ENCODE measurements at regions not wholly inside any gene's neighbourhood (a gene's known extent, or its start where the extent isn't known, plus 50 kb on each side); places are given as distances from the start of the nearest gene placed in this dataset.

DNA sequence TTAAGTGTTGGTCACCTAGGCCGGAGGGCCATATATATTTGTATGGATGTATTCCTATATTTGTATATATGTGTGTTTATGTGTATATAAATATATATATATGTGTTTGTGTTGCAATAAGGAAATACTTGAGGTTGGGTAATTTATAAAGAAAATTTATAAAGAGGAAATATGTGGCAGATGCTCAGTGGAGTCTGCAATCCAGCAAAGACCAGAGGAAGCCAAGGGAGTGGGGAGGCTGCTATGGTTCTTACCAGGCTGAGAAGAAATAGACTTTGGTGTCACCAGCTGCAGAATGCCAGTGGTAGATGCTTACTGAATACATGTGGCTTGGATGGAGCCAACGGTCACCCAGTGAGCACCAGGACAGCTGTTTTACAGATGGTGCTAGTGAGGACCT lies 97.4 kb upstream of the ELOVL5 start:
- no peak overlapping the region for H3K4me3 ChIP-seq
- no peaks in the 10 kb centered on the region for H3K27me3 ChIP-seq
- H3K9me3 ChIP-seq, result no peaks in the 10 kb centered on the region
- DNase-seq, result no peak
- H3K36me3 ChIP-seq, result no peaks in the 10 kb centered on the region

DNA sequence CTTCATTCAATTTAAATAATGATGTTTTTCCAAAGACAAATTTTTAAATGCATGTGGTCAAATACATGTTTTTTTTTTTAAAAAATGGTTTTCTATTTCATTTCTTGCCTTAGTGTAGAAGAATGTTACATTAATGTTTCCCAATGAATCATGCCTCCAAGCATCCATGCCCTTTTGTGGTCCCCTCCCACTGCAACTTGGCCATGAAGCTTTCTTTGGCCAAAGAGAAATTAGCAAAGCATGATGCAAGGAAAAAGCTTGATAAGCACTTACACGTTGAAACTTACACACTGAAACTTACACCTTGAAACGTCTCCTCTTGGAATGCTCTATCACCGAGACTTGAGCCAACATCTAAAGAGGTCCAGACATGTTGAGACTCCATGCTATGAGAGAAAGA lies 93.0 kb upstream of the ELOVL5 start:
- H3K36me3 ChIP-seq, result no peaks in the 10 kb centered on the region
- no peak for DNase-seq
- no peaks in the 10 kb centered on the region for H3K27me3 ChIP-seq
- no peaks in the 10 kb centered on the region for H3K9me3 ChIP-seq
- no peak overlapping the region for H3K4me3 ChIP-seq

DNA sequence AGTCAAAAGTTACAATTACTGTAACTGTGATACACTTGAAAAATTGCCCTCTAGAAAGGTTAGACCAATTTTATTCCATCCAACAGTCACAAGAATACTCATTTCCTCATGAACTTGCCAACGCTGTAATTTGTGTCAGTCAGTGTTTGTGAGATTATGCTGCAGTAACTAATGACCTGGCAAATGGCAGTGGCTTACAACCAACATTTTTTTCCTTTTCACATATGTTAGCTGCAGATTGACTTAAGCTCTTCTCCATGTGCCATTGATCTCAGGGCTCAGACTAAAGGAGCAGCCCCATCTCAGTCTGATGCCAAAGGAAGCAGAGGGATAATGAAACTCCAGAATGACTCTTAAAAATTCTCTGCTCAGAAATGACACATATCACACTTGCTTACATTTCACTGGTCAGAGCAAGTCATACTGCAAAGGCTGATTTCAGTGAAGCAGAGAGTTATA lies 92.3 kb upstream of the ELOVL5 start:
- Histone ChIP-seq H3K9me3 (no peaks in the 10 kb centered on the region), H3K27me3 (no peaks in the 10 kb centered on the region), H3K4me3 (no peak overlapping the region), H3K36me3 (no peaks in the 10 kb centered on the region)
- peak; percentile 23 for DNase-seq

DNA sequence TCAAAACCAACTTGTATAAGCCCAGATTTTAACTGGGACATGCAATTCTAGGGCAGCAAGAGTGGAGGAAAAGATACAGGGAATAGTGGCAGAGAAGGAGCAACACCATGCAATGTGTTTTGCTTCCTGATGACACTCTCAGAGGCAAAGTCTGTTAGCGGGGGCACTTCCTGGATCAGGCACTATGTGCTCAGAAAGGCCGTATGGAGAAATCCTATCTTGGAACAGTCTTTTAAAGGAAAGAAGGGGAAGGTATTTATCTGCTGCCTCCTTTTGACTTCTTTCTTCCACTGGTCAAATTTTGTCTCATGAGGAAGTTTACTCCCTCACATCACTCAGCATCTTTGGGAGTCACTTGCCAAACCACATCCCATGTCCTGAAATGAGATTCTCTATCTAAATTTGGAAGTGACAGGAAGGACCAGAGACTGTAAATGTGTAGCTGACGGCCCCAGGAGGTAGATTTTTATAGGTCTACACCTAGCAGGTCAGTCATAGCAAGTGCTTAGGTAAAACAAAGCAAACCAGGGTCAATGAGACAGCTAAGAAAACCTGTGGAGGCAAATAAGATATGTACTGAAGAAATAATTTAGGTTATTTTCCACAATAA lies 91.7 kb upstream of the ELOVL5 start:
- DNase-seq, result no peak
- no peaks in the 10 kb centered on the region for H3K27me3 ChIP-seq
- no peak overlapping the region for H3K4me3 ChIP-seq
- H3K36me3 ChIP-seq, result no peaks in the 10 kb centered on the region
- H3K9me3 ChIP-seq, result no peaks in the 10 kb centered on the region

DNA sequence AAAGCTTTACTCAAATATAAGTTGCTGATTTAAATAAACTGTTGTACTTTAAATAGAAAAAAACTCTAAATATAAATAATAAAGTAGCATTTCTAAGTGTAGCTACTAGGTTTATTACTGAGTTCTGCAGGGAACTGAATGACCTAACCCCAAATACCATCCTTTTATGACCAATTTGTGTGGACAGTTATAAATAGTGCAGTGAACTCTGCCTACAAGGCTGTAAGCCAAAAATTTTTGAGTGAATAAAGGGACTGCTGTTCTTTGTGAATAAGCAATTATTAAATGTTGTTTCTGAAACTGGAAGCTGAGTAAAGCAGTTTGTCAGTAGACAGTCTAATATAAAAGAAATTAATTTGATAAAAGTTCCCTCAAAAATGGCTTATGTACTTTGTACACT lies 90.8 kb upstream of the ELOVL5 start:
- Histone ChIP-seq H3K4me3 (no peak overlapping the region), H3K36me3 (no peaks in the 10 kb centered on the region), H3K27me3 (no peaks in the 10 kb centered on the region), H3K9me3 (no peaks in the 10 kb centered on the region)
- no peak for DNase-seq

DNA sequence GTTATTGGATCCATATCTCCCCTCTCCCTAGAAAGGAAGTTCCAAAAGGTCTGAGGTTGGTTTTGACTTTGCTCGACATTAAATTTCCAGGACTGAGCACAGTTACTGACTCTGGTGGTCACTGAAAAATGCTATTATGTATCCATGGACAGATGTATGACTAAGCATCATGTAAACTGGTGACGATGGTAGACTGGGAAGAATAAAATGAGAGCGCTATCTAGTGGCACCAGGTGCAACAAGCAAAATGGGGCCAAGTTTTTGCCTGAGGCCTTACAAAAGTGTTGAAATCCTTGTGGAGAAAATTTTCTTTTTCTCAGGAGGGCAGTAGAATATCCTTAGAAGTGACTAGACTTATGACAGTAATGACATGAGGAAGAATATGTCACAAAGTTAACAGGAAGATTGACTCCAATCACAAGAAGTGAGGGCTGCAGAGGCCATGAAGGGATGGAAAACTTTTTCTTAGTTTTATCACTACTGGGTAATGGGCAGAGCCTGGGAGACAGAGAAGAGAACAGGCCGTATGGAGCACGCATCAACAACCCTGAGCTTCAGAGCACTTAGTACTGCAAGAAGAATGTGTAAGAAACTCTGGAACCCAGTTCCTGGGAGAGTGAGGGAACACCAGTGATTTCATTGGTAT lies 88.9 kb upstream of the ELOVL5 start:
- Histone ChIP-seq H3K4me3 (no peak overlapping the region), H3K27me3 (no peaks in the 10 kb centered on the region), H3K9me3 (no peaks in the 10 kb centered on the region), H3K36me3 (no peaks in the 10 kb centered on the region)
- DNase-seq, result peak; percentile 46

DNA sequence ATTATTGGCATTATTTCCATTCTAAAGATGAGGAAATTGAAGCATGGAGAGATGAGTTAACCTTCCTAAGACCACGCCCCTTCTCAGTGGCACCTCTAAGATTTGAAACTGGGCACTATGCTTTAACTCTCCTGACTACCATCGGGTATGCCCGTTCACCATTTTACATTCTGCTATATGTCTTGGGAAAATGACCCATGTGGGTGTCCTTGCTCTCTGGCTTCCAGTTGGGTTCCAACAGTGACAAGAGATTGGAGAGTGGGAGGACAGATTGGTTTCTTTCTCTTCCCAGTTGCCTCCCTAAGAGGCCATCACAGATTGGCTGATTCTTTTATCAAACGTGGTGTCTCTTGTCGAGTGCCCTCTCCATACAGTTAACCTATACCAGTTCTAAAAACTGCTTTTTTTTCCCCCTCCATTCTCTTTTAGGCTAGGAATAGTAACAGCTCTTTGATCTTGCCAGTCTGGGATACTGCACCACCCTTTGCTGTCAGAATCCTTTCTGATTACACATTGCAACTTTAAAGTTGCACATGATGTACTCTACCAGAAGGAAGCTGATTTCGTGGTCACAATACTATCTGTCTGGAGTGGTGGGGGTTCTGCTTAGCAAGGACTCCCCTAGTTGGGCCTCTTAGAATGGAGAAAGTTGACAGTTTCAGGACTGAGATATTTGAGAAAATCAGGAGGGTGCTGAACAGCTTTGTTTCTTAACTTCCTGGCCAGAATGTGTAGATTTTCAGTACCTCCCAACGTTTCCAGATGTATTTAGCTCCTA lies 88.0 kb upstream of the ELOVL5 start:
- Histone ChIP-seq H3K4me3 (no peak overlapping the region), H3K9me3 (no peaks in the 10 kb centered on the region), H3K36me3 (no peaks in the 10 kb centered on the region), H3K27me3 (no peaks in the 10 kb centered on the region)
- DNase-seq, result no peak

DNA sequence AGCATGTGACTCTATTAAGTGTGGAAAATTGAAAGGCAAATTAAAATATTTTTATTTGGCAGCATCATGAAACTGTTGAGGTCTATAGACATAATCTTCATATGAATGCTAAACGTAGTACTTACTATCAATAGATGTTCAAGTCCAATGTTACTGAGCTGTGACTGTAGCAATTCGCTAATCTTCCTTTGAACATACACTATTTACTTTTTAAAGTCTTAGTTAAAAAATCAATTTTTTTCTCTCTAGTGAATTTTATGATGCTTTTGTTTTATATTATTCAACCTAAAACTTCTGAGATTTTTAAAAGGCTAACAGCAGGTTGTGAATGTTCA lies 85.2 kb upstream of the ELOVL5 start:
- no peaks in the 10 kb centered on the region for H3K9me3 ChIP-seq
- no peaks in the 10 kb centered on the region for H3K36me3 ChIP-seq
- no peak for DNase-seq
- H3K27me3 ChIP-seq, result no peaks in the 10 kb centered on the region
- H3K4me3 ChIP-seq, result no peak overlapping the region

DNA sequence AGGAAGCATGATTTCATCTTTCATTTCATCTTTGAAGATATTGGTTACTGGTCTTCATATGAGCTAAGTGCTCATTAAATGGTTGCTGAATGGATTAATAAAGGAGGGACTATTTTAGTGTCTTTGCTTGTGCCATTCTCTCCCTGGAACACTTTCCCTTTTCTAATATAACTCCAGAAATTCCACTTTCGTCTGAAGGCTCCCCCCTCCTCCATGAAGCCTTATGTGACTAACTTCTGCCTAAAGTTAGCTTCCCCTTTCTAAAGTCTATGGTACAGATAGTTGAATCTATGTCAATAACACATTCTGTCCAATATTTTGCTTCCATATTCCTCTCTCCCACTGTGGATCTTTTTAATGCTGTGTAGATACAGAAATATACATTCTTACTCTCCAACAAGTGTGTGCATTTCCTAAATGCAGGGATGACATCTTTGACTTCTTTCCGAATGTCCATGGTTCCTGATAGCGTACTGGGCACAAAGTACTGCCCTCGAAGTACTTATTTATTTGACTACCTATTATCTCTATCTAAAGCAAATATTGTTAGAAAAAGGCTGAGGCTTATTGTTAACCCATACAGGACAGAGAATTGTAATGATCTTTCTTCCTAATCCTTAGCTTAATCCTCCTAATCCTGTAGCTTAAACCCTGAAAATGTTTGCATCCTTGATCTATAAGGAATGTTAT lies 84.7 kb upstream of the ELOVL5 start:
- no peak for DNase-seq
- H3K4me3 ChIP-seq, result no peak overlapping the region
- no peaks in the 10 kb centered on the region for H3K27me3 ChIP-seq
- H3K36me3 ChIP-seq, result no peaks in the 10 kb centered on the region
- no peaks in the 10 kb centered on the region for H3K9me3 ChIP-seq

DNA sequence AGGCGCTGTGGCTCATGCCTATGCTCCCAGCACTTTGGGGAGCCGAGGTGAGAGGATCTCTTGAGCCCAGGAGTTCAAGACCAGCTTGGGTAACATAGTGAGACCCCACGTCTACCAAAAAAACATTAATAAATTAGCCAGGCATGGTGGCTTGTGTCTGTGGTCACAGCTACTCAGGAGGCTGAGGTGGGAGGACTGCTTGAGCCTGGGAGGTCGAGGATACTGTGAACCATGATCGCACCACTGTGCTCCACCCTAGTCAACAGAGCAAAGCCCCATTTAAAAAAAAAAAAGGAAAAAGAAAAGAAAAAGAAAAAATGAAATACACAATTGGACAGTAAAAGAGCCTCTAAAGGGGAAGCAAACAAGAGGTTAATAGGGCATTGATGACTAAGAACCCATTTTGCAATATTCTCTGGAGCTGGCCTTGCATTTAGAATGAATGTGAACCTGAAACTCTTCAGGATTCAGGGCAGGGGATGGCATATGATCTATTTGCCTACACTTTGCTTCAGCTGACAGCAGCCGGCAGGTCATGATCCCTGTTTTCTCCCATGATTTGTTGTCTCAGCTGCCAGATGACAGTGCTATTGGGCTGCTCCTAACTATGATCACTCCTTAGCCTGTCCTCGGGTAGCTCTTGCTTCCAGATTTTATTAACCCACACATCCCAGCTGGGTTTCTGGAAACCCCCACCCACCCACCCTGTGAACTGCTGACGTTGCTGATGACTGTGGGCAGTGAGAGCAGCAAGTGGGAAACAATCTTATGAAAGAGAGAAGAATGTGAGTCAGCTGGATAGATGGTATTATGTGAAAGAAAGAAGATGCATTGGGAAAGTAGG lies 83.8 kb upstream of the ELOVL5 start:
- no peaks in the 10 kb centered on the region for H3K36me3 ChIP-seq
- H3K4me3 ChIP-seq, result no peak overlapping the region
- DNase-seq, result peak; percentile 21
- no peaks in the 10 kb centered on the region for H3K27me3 ChIP-seq
- H3K9me3 ChIP-seq, result no peaks in the 10 kb centered on the region

DNA sequence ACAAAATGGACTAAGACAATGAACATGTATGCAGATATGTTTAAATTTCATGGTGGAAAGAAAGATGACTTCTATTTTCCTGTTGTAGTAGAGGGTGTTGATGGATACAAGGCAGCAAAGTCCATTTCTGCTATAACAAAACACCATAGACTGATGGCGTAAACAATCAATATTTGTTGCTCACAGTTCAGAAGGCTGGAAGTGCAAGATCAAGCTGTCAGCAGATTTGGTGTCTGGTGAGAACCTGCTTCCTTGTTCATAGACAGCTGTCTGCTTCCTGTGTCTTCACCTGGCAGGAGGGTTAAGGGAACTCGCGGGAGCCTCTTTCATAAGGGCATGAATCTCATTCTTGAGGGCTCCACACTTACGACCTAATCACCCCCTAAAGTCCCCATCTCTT lies 83.0 kb upstream of the ELOVL5 start:
- no peak for DNase-seq
- no peaks in the 10 kb centered on the region for H3K36me3 ChIP-seq

DNA sequence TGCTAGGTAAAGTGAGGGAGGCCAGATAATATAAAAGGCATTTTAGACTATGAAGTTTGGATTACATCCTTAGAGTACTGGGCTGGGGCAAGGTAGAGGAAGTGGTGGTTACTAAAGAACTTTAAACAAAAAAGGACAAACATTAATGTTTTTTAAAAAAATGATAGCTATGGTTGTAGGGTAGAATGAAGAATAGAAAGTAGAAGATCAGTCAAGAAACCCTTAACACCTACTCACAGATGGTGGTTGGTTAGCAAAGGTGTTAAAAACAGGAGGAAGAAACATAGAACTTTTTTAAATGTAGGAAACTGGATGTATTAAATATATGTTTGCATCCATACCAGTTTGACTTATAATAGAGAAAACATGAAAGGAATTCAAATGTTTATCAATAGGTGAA lies 80.7 kb upstream of the ELOVL5 start:
- Histone ChIP-seq H3K27me3 (no peaks in the 10 kb centered on the region), H3K9me3 (no peaks in the 10 kb centered on the region), H3K4me3 (no peak overlapping the region), H3K36me3 (no peaks in the 10 kb centered on the region)
- no peak for DNase-seq

More for the DNA sequence above, 83.0 kb upstream of the ELOVL5 start:
- no peaks in the 10 kb centered on the region for H3K9me3 ChIP-seq
- H3K27me3 ChIP-seq, result no peaks in the 10 kb centered on the region
- H3K4me3 ChIP-seq, result no peak overlapping the region

DNA sequence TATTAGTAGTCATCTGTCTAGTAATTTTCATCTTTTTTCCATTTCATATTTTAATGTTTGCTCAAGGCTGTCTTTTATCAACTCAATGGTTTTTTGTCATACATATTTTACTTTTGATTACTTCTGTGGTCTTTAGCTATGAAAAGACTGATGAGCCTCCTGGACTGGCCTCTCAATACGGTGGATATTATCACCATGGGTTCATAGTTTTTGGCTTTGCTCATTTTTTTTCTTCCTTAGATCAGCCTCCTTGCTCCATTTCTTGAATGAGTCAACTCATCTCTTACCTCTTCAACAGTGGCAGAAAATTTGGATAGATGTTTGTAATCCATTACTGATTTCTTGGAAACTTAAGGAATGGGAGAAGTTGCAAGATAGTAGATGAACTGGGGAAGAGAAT lies 80.1 kb upstream of the ELOVL5 start:
- H3K36me3 ChIP-seq, result no peaks in the 10 kb centered on the region
- no peak for DNase-seq
- H3K9me3 ChIP-seq, result no peaks in the 10 kb centered on the region
- no peaks in the 10 kb centered on the region for H3K27me3 ChIP-seq
- H3K4me3 ChIP-seq, result no peak overlapping the region

DNA sequence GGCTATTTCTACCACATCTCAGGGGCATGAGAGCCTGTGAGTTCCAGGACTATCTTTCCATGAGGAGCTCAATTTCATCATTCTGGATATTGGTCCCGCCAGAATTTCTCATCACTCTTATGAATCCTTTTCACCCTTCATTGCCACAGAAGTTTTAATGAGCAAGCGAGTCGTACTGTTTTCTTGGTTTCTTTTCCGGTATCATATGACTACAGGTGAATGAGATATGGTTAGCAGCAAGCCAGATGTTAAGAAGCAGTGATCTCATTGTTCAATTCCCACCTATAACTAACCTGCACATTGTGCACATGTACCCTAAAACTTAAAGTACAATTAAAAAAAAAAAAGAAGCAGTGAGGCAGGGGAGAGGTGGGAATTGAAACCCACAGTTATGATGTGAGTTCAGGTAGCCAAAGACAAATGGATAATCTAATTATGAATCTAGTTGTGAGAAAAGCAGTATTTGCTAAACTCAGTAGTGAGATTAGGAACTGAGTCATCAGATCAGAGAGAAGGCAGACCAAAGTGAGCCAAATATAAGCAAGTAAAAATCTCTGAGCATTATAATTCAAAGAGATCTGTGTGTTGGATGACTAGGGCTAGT lies 78.0 kb upstream of the ELOVL5 start:
- no peak for DNase-seq
- Histone ChIP-seq H3K27me3 (no peaks in the 10 kb centered on the region), H3K9me3 (no peaks in the 10 kb centered on the region), H3K4me3 (no peak overlapping the region), H3K36me3 (no peaks in the 10 kb centered on the region)

DNA sequence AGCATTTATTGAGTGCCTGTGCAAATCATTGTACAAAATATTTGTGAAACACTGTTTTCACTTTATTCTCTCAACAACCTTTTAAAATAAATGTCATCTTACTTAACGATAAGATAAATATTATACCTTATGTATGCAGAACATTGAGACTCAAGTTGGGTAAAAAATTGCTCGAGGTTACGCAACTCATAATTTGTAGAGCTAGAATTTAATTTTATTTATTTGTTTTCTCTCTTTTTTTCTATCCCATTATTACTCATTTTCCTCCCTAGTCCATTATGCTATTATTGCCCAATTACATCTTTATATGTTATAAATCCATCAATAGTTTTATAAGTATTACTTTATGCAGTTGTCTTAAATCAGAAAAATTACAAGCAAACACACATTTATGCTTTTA lies 77.4 kb upstream of the ELOVL5 start:
- Histone ChIP-seq H3K27me3 (no peaks in the 10 kb centered on the region), H3K9me3 (no peaks in the 10 kb centered on the region), H3K36me3 (no peaks in the 10 kb centered on the region), H3K4me3 (no peak overlapping the region)
- DNase-seq, result no peak

DNA sequence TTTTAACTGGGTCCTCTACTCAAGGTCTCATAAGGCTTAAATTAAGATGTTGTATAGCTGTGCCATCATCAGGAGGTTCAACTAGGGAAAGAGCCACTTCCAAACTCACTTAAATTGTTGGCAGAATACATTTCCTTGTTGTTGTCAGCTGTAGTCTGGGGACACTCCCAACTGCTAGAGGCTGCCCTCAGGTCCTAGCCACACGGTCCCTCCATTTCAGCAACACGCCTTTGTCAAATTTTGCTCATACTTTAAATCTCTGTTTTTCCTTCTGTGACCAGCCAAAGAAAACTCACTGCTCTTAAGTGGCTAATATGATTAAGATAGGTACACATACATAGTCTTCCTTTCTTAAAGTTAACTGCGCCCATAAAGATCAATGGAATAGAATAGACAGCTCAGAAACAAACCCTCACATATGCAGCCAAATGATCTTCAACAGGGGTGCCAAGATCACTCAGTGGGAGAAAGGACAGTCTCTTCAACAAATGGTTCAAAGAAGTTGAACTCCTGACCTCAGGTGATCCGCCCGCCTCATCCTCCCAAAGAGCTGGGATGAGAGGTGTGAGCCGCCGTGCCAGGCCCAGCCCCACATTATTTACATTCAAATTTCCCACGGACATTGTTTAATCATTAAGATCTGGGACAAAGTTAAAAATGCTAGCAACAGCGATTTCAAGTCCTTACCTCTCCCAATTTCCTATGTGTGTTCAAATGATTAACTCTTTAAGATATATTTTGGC lies 76.4 kb upstream of the ELOVL5 start:
- Histone ChIP-seq H3K27me3 (no peaks in the 10 kb centered on the region), H3K9me3 (no peaks in the 10 kb centered on the region), H3K4me3 (no peak overlapping the region), H3K36me3 (no peaks in the 10 kb centered on the region)
- no peak for DNase-seq
